ENCODE measurements at regions not wholly inside any gene's neighbourhood (a gene's known extent, or its start where the extent isn't known, plus 50 kb on each side); places are given as distances from the start of the nearest gene placed in this dataset.

DNA sequence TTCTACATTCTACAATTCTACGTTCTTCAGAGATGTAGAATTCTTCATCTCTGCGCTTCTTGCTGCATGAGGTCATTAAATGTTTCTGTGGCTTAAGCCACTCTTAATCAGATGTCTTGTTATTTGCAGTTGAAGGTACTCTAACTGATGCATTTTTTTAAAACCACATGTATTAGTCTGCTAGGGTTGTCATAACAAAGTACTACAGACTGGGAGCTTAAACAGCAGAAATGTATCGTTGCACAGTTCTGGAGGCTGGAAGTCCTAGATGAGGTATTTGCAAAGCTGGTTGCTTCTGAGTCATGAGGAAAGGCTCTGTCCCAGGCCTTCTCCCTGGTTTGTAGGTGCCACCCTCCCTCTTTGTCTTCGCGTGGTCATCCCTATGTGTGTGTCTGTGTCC lies 176.3 kb upstream of the GLI2 start:
- Histone ChIP-seq H3K79me1 (replicated peaks; ENCODE audit: low read length, poor library complexity, severe bottlenecking) (no peaks in the 10 kb centered on the region), H2BK5ac (ENCODE audit: low read depth, low read length, poor library complexity, severe bottlenecking) (no peak overlapping the region), H3K27ac (ENCODE audit: low read length, poor library complexity, severe bottlenecking) (peak overlapping the region; percentile 88), H3K9me3 (ENCODE audit: control insufficient read depth, low read length) (no peaks in the 10 kb centered on the region), H3K23ac (ENCODE audit: low read length in 2 of 2) (no peak overlapping the region), H3K9ac (ENCODE audit: low read length) (peak overlapping the region; percentile 63), H2BK12ac (ENCODE audit: low read length in 2 of 2) (no peak overlapping the region), H3K14ac (ENCODE audit: low read length in 2 of 2) (no peak overlapping the region), H3K4me3 (ENCODE audit: insufficient read depth in 1 of 2, low read depth in 1 of 2, low read length in 2 of 2) (no peak overlapping the region), H4K91ac (ENCODE audit: low read length) (no peak overlapping the region), H4K8ac (ENCODE audit: low read length) (no peak overlapping the region), H2BK15ac (ENCODE audit: low read depth, poor library complexity, severe bottlenecking) (no peak overlapping the region), H3K4me2 (ENCODE audit: low read length, poor library complexity, severe bottlenecking) (no peak overlapping the region), H3K18ac (ENCODE audit: low read depth in 1 of 2, low read length in 2 of 2) (no peak overlapping the region), H3K4me1 (ENCODE audit: control insufficient read depth, insufficient read depth, low read depth, low read length) (peaks cover 38% of the 10 kb centered on the region), H2BK120ac (ENCODE audit: low read depth, low read length) (no peak overlapping the region), H3K4ac (ENCODE audit: low read depth in 1 of 2, low read length in 2 of 2) (no peak overlapping the region), H2AFZ (ENCODE audit: low read depth, low read length) (no peak overlapping the region), H3K36me3 (ENCODE audit: control insufficient read depth in 1 of 2, insufficient read depth in 2 of 2, low read depth in 1 of 2, low read length in 2 of 2) (no peaks in the 10 kb centered on the region), H2AK5ac (ENCODE audit: low read length, severe bottlenecking) (no peak overlapping the region), H3K27me3 (ENCODE audit: control insufficient read depth in 1 of 2, insufficient read depth in 1 of 2, low read length in 2 of 2) (peaks cover 6 to 32% of the 10 kb centered on the region in 2 experiments)
- DNase-seq: peak; percentile 99
- WGBS: 37% methylated on average over 3 of the region's 5 CpGs

- no peak for DNase-seq
- H4K8ac ChIP-seq (ENCODE audit: low read length): no peak overlapping the region
- no peak overlapping the region for H3K4me3 ChIP-seq (ENCODE audit: insufficient read depth in 1 of 2, low read depth in 1 of 2, low read length in 2 of 2)
Measured at GRCh38 chr2:120560330-120560729, 175.3 kb upstream of the GLI2 start.

DNA sequence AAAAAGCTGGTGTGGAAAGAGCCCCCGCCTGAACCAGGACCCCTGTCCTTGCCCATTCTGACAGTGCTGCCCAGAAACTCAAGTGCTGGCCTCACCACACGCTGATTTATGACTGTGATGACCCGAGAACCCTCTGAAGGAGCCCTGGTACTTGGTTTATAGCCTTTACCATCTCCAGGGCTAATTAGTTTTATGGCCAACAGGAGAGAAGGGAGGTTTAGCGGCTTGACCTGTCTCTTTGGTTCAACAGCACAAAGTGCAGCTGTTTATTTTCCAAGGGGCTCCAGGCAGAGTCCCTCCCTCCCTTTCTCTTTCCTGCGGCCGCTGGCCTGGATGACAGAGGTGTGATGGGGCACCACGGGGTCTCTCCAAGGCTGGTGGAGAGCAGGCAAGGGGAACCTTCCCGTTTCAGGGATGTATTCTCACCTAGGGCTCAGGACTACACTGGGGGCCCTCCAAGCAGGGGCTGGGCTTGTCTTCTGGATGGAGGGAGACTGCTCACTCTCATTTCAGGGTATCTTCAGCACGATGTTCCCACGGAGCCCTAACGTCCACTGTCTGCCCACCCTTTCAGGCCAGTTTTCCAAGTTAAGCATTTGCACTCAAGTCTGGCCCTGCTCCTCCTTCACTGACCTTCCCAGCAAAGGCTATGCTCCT lies 174.2 kb upstream of the GLI2 start:
- Histone ChIP-seq H2BK5ac (ENCODE audit: low read depth, low read length, poor library complexity, severe bottlenecking) (no peak overlapping the region), H4K8ac (ENCODE audit: low read length) (no peak overlapping the region), H3K4me1 (ENCODE audit: control insufficient read depth, insufficient read depth, low read depth, low read length) (peaks cover 39% of the 10 kb centered on the region), H2BK12ac (ENCODE audit: low read length in 2 of 2) (no peak overlapping the region), H3K9me3 (ENCODE audit: control insufficient read depth, low read length) (no peaks in the 10 kb centered on the region), H3K4me2 (ENCODE audit: low read length, poor library complexity, severe bottlenecking) (no peak overlapping the region), H3K4me3 (ENCODE audit: insufficient read depth in 1 of 2, low read depth in 1 of 2, low read length in 2 of 2) (no peak overlapping the region), H3K9ac (ENCODE audit: low read length) (no peak overlapping the region), H3K23ac (ENCODE audit: low read length in 2 of 2) (no peak overlapping the region), H3K14ac (ENCODE audit: low read length in 2 of 2) (no peak overlapping the region), H3K36me3 (ENCODE audit: control insufficient read depth in 1 of 2, insufficient read depth in 2 of 2, low read depth in 1 of 2, low read length in 2 of 2) (no peaks in the 10 kb centered on the region), H3K4ac (ENCODE audit: low read depth in 1 of 2, low read length in 2 of 2) (no peak overlapping the region), H3K27me3 (ENCODE audit: control insufficient read depth in 1 of 2, insufficient read depth in 1 of 2, low read length in 2 of 2) (peaks cover 10 to 23% of the 10 kb centered on the region in 2 experiments), H3K27ac (ENCODE audit: low read length, poor library complexity, severe bottlenecking) (no peak overlapping the region), H4K91ac (ENCODE audit: low read length) (no peak overlapping the region), H3K79me1 (replicated peaks; ENCODE audit: low read length, poor library complexity, severe bottlenecking) (no peaks in the 10 kb centered on the region), H2BK15ac (ENCODE audit: low read depth, poor library complexity, severe bottlenecking) (no peak overlapping the region), H2BK120ac (ENCODE audit: low read depth, low read length) (no peak overlapping the region), H3K18ac (ENCODE audit: low read depth in 1 of 2, low read length in 2 of 2) (no peak overlapping the region), H2AFZ (ENCODE audit: low read depth, low read length) (no peak overlapping the region), H2AK5ac (ENCODE audit: low read length, severe bottlenecking) (no peak overlapping the region)
- DNase-seq: peak; percentile 23
- 28% methylated on average over 11 of the region's 11 CpGs for WGBS

More at GRCh38 chr2:120560330-120560729, 175.3 kb upstream of the GLI2 start:
- Histone ChIP-seq H3K23ac (ENCODE audit: low read length in 2 of 2) (no peak overlapping the region), H3K4ac (ENCODE audit: low read depth in 1 of 2, low read length in 2 of 2) (no peak overlapping the region), H2BK120ac (ENCODE audit: low read depth, low read length) (no peak overlapping the region), H2AK5ac (ENCODE audit: low read length, severe bottlenecking) (peak overlapping the region; percentile 66), H3K27me3 (ENCODE audit: control insufficient read depth in 1 of 2, insufficient read depth in 1 of 2, low read length in 2 of 2) (peaks cover 4 to 28% of the 10 kb centered on the region in 2 experiments), H3K18ac (ENCODE audit: low read depth in 1 of 2, low read length in 2 of 2) (peak overlapping the region in 1 of 2 experiments; percentile 46), H3K36me3 (ENCODE audit: control insufficient read depth in 1 of 2, insufficient read depth in 2 of 2, low read depth in 1 of 2, low read length in 2 of 2) (no peaks in the 10 kb centered on the region), H3K79me1 (replicated peaks; ENCODE audit: low read length, poor library complexity, severe bottlenecking) (no peaks in the 10 kb centered on the region), H3K14ac (ENCODE audit: low read length in 2 of 2) (no peak overlapping the region), H3K4me1 (ENCODE audit: control insufficient read depth, insufficient read depth, low read depth, low read length) (peaks cover 41% of the 10 kb centered on the region), H2BK5ac (ENCODE audit: low read depth, low read length, poor library complexity, severe bottlenecking) (no peak overlapping the region), H2BK12ac (ENCODE audit: low read length in 2 of 2) (peak overlapping the region in 1 of 2 experiments; percentile 45), H4K91ac (ENCODE audit: low read length) (no peak overlapping the region), H2AFZ (ENCODE audit: low read depth, low read length) (no peak overlapping the region), H3K27ac (ENCODE audit: low read length, poor library complexity, severe bottlenecking) (peak overlapping the region; percentile 76), H3K4me2 (ENCODE audit: low read length, poor library complexity, severe bottlenecking) (no peak overlapping the region), H2BK15ac (ENCODE audit: low read depth, poor library complexity, severe bottlenecking) (no peak overlapping the region), H3K9ac (ENCODE audit: low read length) (no peak overlapping the region), H3K9me3 (ENCODE audit: control insufficient read depth, low read length) (no peaks in the 10 kb centered on the region)
- 91% methylated on average over 6 of the region's 6 CpGs for WGBS

DNA sequence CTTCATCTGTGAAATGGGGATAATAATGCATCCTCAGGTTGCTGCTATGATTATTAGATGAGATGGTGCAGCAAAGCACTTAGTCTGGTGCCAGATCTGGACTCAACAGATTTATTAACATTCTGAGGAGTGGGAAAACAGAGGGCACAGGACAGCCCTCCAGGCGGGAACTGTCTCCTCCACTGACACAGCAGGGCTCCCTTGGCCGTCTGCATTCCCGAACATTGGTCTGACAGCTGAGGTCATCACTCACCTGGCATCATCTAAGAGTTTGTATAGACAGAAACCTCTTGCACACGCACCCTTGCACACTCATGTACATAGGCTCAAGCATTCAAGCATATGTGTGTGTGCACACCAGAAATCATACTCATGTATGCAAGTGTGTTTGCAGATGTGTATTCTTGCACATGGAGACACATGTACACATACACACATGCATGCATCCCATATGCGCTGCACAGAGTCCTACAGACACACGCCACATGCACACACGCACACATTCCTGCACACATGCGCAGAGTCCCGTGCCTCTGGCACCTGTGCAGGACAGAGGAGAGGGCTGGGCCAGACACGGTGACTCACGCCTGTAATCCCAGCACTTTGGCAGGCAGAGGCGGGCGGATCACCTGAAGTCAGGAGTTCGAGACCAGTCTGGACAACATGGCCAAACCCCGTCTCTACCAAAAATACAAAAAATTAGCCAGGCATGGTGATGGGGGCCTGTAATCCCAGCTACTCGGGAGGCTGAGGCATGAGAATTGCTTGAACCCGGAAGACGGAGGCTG lies 173.3 kb upstream of the GLI2 start:
- DNase-seq: no peak
- H3K4me2 ChIP-seq (ENCODE audit: low read length, poor library complexity, severe bottlenecking): no peak overlapping the region
- 94% methylated on average over 16 of the region's 18 CpGs for WGBS

More for the DNA sequence above, 173.3 kb upstream of the GLI2 start:
- no peaks in the 10 kb centered on the region for H3K36me3 ChIP-seq (ENCODE audit: control insufficient read depth in 1 of 2, insufficient read depth in 2 of 2, low read depth in 1 of 2, low read length in 2 of 2)
- H2BK15ac ChIP-seq (ENCODE audit: low read depth, poor library complexity, severe bottlenecking): no peak overlapping the region
- H4K8ac ChIP-seq (ENCODE audit: low read length): no peak overlapping the region
- H3K4me1 ChIP-seq (ENCODE audit: control insufficient read depth, insufficient read depth, low read depth, low read length): peaks cover 38% of the 10 kb centered on the region
- H3K27me3 ChIP-seq (ENCODE audit: control insufficient read depth in 1 of 2, insufficient read depth in 1 of 2, low read length in 2 of 2): peaks cover 14 to 16% of the 10 kb centered on the region in 2 experiments
- H2AK5ac ChIP-seq (ENCODE audit: low read length, severe bottlenecking): no peak overlapping the region
- H3K23ac ChIP-seq (ENCODE audit: low read length in 2 of 2): no peak overlapping the region
- H2AFZ ChIP-seq (ENCODE audit: low read depth, low read length): no peak overlapping the region
- H3K79me1 ChIP-seq (replicated peaks; ENCODE audit: low read length, poor library complexity, severe bottlenecking): no peaks in the 10 kb centered on the region
- no peak overlapping the region for H3K4ac ChIP-seq (ENCODE audit: low read depth in 1 of 2, low read length in 2 of 2)
- no peak overlapping the region for H2BK5ac ChIP-seq (ENCODE audit: low read depth, low read length, poor library complexity, severe bottlenecking)
- H3K9me3 ChIP-seq (ENCODE audit: control insufficient read depth, low read length): no peaks in the 10 kb centered on the region
- no peak overlapping the region for H3K4me3 ChIP-seq (ENCODE audit: insufficient read depth in 1 of 2, low read depth in 1 of 2, low read length in 2 of 2)
- no peak overlapping the region for H2BK120ac ChIP-seq (ENCODE audit: low read depth, low read length)
- H3K18ac ChIP-seq (ENCODE audit: low read depth in 1 of 2, low read length in 2 of 2): no peak overlapping the region
- no peak overlapping the region for H3K27ac ChIP-seq (ENCODE audit: low read length, poor library complexity, severe bottlenecking)
- no peak overlapping the region for H3K14ac ChIP-seq (ENCODE audit: low read length in 2 of 2)
- no peak overlapping the region for H3K9ac ChIP-seq (ENCODE audit: low read length)
- H4K91ac ChIP-seq (ENCODE audit: low read length): no peak overlapping the region
- no peak overlapping the region for H2BK12ac ChIP-seq (ENCODE audit: low read length in 2 of 2)

Data from mesenchymal stem cell (in vitro differentiated cells and primary cell).